GM12872 (cell line): ENCODE measurements at regions not wholly inside any gene's neighbourhood (a gene's known extent, or its start where the extent isn't known, plus 50 kb on each side); places are given as distances from the start of the nearest gene placed in this dataset.

Experiments used
- TF ChIP-seq, protein P1 (sequence below): IDR thresholded peaks from 3 replicates; pipeline ENCODE4 v1.5.1; 2011; ENCODE audit warnings: low read depth, mild to moderate bottlenecking, low read length, moderate library complexity; ENCODE audit not compliant: insufficient read depth

DNA sequence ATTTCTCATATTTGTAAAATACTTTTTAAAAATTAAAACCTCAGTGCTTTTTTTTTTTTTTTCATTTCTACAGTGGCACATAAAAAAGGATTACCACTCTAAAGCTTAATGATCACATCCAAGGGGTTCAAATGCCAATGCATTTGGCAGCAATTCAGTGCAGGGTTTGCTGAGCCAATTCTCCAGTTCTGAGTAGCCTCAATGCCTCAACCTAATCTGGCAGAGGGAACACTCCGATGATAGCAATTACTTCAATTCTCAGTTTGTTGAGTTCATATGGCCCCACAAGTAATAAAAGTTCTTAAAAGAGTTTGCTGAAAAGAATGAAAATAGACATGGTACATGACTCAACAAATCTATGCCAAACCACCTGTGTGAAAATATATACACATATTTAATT, 79.3 kb upstream of the RBMS3 start:
- TF ChIP-seq, protein P1, sequence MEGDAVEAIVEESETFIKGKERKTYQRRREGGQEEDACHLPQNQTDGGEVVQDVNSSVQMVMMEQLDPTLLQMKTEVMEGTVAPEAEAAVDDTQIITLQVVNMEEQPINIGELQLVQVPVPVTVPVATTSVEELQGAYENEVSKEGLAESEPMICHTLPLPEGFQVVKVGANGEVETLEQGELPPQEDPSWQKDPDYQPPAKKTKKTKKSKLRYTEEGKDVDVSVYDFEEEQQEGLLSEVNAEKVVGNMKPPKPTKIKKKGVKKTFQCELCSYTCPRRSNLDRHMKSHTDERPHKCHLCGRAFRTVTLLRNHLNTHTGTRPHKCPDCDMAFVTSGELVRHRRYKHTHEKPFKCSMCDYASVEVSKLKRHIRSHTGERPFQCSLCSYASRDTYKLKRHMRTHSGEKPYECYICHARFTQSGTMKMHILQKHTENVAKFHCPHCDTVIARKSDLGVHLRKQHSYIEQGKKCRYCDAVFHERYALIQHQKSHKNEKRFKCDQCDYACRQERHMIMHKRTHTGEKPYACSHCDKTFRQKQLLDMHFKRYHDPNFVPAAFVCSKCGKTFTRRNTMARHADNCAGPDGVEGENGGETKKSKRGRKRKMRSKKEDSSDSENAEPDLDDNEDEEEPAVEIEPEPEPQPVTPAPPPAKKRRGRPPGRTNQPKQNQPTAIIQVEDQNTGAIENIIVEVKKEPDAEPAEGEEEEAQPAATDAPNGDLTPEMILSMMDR: no peak

DNA sequence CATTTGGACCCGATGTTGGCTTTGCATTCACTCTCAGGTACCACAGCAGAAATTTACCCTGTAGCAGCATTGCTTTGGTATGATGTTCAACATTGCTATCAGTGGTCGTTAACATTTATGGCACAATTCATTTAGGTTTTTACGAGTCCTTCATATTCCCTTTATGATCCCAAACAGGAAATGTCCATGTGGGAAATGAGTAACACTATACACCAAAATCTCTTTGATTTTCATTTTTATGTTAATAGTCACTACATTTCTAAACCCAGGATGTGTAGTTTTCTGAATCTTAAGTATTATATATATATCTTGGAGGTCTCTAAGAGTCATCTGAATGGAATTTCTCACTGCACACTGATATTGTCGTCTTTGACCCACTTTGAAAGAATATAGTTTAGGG, 78.5 kb upstream of the RBMS3 start:
- TF ChIP-seq, protein P1: no peak

DNA sequence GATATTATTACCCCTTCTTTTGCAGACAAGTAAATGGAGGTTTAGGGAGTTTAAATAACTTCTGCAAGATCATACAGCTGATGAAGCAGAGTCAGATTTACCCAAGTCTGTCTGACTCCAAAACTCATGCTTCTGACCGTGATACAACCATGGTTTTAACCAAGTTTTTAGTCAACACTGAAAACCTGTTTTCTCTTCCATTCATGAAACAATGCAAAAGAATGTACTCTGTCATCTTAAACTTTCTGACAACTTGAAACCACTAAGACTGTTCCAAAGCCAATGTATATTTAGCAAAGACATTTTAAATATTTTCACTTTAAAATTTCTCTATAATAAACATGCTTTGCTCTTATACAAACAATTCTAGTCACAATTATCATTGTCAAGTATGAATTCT, 77.0 kb upstream of the RBMS3 start:
- TF ChIP-seq, protein P1: no peak

DNA sequence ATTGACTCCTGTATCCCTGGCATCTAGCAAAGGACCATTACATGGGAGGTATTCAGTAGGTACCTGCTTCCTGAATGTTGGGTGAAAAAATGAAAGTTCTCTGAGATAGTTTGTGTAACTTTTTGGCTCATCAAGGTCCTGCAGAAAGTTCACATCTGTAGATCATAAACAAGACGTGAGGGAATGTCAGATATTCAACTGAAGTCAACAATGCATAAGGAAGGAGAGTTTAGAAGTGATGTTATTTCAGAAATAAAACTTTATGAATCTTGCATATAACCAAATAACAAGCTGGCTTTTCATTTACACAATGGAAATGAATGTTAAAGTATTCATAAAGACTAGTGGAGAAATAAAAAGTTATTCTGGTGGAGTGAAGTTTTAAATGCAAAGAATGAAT, 73.4 kb upstream of the RBMS3 start:
- TF ChIP-seq, protein P1: no peak

DNA sequence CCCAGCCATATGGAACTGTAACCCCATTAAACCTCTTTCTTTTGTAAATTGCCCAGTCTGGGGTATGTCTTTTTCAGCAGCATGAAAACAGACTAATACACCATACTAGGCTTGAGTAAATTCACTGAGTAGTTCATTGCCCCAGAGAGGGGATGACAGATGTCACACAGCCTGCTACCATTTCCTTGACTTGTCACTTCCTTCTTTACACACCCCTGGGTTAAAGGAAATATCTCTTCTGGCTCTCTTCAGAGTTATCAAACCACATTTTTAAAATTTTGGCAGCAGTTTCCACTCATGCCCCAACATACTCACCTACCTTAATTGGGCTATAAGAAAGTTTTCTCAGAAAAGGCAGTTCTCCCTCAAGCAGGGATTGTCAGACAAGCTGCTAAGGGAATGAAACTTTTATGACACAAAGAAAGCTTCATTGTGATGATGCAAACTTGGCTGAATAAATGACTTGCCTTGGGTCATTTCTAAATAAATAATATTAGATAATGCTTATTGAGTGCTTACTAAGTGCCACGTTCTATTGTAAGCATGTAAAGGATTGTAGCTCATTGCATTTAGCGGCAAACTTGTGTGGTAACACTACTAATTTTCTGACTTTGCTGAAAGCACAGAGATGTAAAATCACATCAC, 68.0 kb upstream of the RBMS3 start:
- TF ChIP-seq, protein P1: no peak

DNA sequence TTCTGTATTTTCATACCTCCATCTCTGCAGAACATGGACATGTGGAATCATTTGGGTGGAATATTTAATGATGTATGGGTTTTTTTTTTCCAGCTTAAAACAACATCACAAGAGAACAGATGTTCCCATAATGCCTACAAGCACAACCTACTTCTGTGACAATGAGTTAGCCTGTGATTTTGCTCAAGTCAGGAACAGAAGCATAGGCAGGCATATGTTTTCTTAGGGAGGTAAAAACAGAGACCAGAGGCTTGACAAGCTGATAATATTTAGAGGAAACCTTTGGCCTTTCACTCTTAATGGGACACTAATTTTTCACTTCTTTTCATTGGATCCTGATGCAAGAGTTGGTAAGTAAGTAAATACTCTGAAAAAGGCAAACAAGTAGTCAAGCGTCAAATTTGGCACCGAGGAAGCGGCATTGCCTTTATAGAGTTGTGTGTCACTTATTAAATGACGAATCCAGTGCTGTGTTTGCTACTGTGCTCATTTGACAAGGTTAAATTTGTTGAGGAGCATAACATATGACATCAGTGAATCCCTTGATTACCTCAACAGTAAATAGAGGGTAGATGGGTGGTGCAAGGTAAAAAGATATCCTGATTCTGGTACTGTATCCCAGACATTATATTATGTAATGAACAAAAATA, 66.7 kb upstream of the RBMS3 start:
- TF ChIP-seq, protein P1: no peak

DNA sequence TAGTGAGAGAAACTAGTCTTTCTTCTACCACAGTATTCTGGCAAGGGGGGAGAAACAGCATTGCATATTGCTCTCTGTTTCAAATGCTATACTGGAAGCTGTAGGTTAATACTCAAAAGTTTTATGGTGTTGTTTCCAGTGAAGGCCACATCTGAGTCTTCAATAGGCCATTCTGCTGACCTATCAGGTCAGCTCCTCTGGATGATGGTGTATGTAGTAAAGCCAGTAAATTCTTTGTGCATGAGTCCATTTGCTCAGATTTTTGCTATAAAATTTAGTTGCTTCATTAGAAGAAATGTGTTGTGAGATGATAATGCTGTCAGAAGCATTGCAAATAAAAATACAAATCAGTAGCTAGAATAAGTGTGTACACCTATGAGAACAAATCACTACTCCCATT, 64.9 kb upstream of the RBMS3 start:
- TF ChIP-seq, protein P1: no peak

DNA sequence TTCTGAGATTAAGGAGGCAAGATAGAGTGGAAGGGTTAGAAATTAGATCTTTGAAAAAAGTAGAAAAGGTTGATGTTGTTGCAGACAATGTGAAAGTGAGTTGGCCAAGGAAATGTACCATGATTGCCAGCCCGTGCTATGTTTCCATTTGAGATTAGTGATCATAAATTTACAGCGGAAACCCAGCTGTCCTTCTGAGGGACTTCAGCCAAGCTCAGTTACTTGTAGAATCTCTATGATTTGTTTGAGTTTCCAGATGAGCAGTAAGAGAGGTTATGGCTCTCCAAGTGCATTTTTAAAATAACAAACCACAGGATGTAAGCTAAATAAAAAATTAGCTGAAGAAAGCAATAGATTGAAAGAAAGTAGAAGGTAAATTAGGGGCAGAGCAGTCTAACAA, 54.2 kb upstream of the RBMS3 start:
- TF ChIP-seq, protein P1: no peak
